Pancreas (tissue), 10 donors: ENCODE measurements at regions not wholly inside any gene's neighbourhood (a gene's known extent, or its start where the extent isn't known, plus 50 kb on each side); places are given as distances from the start of the nearest gene placed in this dataset.

Source experiments
- ATAC-seq, 4 donors: fragments of 200-7000 bp; cut with Tn5 transposase; one replicate each; pipeline versions ENCODE4 v1.8.0 to v1.9.1; 2020; ENCODE audit warnings: mild to moderate bottlenecking in 4 of 4, moderate library complexity in 4 of 4
- DNase-seq, 6 donors: peaks; one replicate each; pipeline ENCODE4 v3.0.0-alpha.2; 2020
- FAIRE-seq: peaks from 2 replicates; lab custom pipeline; 2012; peaks lifted over from hg19 to GRCh38; lab: Jason Lieb, UNC
- H3K27ac ChIP-seq, 4 donors: fragments of 200-600 bp; sonication (generic); 1 replicate in 3 of 4; 2 replicates in 1 of 4; pipeline versions ENCODE4 v1.5.0 to v1.8.0; 2020
- H3K27me3 ChIP-seq, 4 donors: fragments of 200-600 bp; one replicate each; pipeline ENCODE4 v1.8.0; 2021
- H3K36me3 ChIP-seq, 3 donors: fragments of 200-600 bp; sonication (generic) in 1 of 3; one replicate each; pipeline versions ENCODE4 v1.5.0 to v1.8.0; 2020 to 2021
- H3K4me1 ChIP-seq, 3 donors: fragments of 200-600 bp; one replicate each; pipeline ENCODE4 v1.8.0; 2021
- H3K4me3 ChIP-seq, 4 donors: fragments of 200-600 bp; sonication (generic) in 2 of 4; one replicate each; pipeline versions ENCODE4 v1.5.0 to v1.8.0; 2020 to 2021
- H3K9me3 ChIP-seq, 4 donors: fragments of 200-600 bp; one replicate each; pipeline ENCODE4 v1.8.0; 2021
- CTCF ChIP-seq, 4 donors: fragments of 200-600 bp; sonication (generic) in 3 of 4; IDR thresholded peaks; one replicate each; pipeline versions ENCODE4 v1.5.0 to v1.8.0; 2021; ENCODE audit warnings: antibody characterized with exemption in 4 of 4
- WGBS, 2 donors: extraction: QIAGEN DNeasy Blood & Tissue Kit; methylation state at CpG; one replicate each; pipeline ENCODE4 v1.1.7; 2013; 5-methylcytosine and 5-hydroxymethylcytosine counted together
- intact Hi-C, 3 donors: fragments of 100-400 bp; cut with DNase I; formaldehyde crosslinking; loops; one replicate each; pipeline versions ENCODE4 v1.11.1 to v1.14.2; 2022
- donor health status: healthy with polysubstance abuse.
- donor health status: DM: no; HTN: no; CAD: no; lungs with moderate emphysema.
- donor health status: DM: no; HTN: no; CAD: no.
- donor health status: control.
- donor health status: control.
- donor health status: Bipolar disorder and iron deficiency.
- donor health status: DM: yes; HTN: yes; CAD: no.
- donor health status: DM: no; HTN: no; CAD: no.
- donor health status: DM: no; HTN: no; CAD: no.
- donor health status: DM: yes; HTN: yes; CAD: no.

- intact Hi-C loops: no loop called here
- Histone ChIP-seq H3K4me3 (no peak overlapping the region), H3K36me3 (no peaks in the 10 kb centered on the region), H3K4me1 (no peaks in the 10 kb centered on the region), H3K27ac (no peak overlapping the region), H3K9me3 (no peaks in the 10 kb centered on the region), H3K27me3 (no peaks in the 10 kb centered on the region)
- TF ChIP-seq CTCF (IDR thresholded peaks at IDR 0.05): no peak
- ATAC-seq (no peak), FAIRE-seq (no peak), DNase-seq (no peak)
- WGBS, 2 donors: 35 to 45% methylated on average over 2 of the region's 2 CpGs
These were observed 292.4 kb upstream of the TSHZ3 start for GRCh38 chr19:31641591-31641990.

GRCh38 chr19:31648347-31648746, 299.1 kb upstream of the TSHZ3 start:
- no peak for FAIRE-seq
- intact Hi-C loops: no loop called here
- 61 to 66% methylated on average over 9 of the region's 9 CpGs for WGBS, 2 donors
- Histone ChIP-seq H3K27me3 (no peaks in the 10 kb centered on the region), H3K4me3 (no peak overlapping the region), H3K36me3 (no peaks in the 10 kb centered on the region), H3K9me3 (no peaks in the 10 kb centered on the region), H3K27ac (no peak overlapping the region), H3K4me1 (no peaks in the 10 kb centered on the region)
- no peak for TF ChIP-seq CTCF (IDR thresholded peaks at IDR 0.05)
- ATAC-seq: no peak
- no peak for DNase-seq

DNA sequence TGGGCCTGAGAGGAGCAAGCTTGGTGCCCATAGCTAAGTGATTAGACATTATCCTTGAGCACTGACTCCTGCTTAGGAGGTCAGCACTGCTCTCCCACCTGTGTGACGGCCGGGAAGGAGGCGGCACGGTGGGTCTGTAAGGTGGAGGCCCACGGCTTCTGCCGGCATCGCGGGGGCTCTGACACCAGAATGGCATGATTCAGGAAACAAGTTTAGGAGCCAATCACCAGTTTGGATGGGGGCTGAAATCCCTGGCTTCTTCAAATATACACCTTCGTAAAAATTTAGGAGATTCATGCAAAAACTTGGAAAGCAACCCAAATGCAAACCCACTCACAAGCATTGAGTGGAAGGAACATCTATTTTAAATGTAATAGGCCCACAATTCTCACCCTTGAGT, 307.3 kb upstream of the TSHZ3 start:
- no peaks in the 10 kb centered on the region for H3K4me1 ChIP-seq
- H3K27ac ChIP-seq: no peak overlapping the region
- H3K27me3 ChIP-seq: no peaks in the 10 kb centered on the region
- WGBS, 2 donors: 74 to 82% methylated on average over 9 of the region's 9 CpGs
- H3K36me3 ChIP-seq: no peaks in the 10 kb centered on the region
- no peak for ATAC-seq
- H3K9me3 ChIP-seq: no peaks in the 10 kb centered on the region
- intact Hi-C loops: no loop called here
- DNase-seq: no peak
- no peak for FAIRE-seq
- H3K4me3 ChIP-seq: no peak overlapping the region
- no peak for TF ChIP-seq CTCF (IDR thresholded peaks at IDR 0.05)

DNA sequence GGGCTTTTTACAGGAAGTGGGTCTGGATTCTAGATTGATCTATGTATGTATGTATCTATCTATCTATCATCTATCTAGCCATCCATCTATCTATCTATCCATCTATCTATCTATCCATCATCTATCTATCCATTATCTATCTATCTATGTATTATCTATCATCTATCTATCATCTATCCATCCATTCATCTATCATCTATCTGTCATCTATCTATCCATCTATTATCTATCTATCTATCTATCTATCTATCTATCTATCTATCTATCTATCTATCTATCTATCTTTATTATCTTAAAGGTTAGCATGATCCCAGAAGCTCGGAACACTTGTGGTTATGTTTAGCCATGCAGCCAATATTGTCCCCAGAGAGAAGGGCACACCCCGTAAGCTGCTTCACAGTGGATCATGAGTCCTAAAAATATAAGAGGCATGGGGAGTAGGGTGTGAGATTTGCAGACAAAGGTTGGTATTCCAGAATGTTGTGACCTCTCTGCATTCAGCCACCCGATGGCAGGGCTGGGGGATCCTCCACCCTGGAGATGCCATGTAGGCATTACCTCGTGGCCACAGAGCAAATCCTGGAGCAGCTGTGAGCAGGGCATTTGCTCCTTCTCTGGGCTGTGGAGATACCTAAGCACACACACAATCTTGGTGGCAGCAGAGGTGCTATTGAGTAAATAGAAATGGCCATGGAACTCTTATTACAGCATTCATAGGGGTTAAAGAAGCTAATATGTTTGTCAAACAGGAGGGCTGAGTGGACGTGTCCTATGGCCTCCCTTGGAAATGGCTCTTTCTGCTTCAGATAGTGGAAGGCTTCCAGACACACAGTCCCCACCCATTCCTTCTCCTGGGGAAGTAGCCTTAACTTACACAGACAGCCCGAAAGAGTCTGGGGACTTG, 310.0 kb upstream of the TSHZ3 start:
- Histone ChIP-seq H3K9me3 (no peaks in the 10 kb centered on the region), H3K27me3 (no peaks in the 10 kb centered on the region), H3K4me1 (no peaks in the 10 kb centered on the region), H3K27ac (no peak overlapping the region), H3K4me3 (no peak overlapping the region), H3K36me3 (no peaks in the 10 kb centered on the region)
- DNase-seq (no peak), ATAC-seq (no peak), FAIRE-seq (no peak)
- intact Hi-C loops: no loop called here
- WGBS, 2 donors: 47 to 56% methylated on average over 6 of the region's 6 CpGs
- no peak for TF ChIP-seq CTCF (IDR thresholded peaks at IDR 0.05)

- no peaks in the 10 kb centered on the region for H3K4me1 ChIP-seq
- FAIRE-seq (no peak), ATAC-seq (no peak), DNase-seq (no peak)
- TF ChIP-seq CTCF (IDR thresholded peaks at IDR 0.05): no peak
- intact Hi-C loops: no loop called here
- H3K9me3 ChIP-seq: no peaks in the 10 kb centered on the region
- 44 to 60% methylated on average over 4 of the region's 4 CpGs for WGBS, 2 donors
- no peak overlapping the region for H3K27ac ChIP-seq
- no peaks in the 10 kb centered on the region for H3K36me3 ChIP-seq
- H3K27me3 ChIP-seq: no peaks in the 10 kb centered on the region
- H3K4me3 ChIP-seq: no peak overlapping the region
These were observed 310.6 kb upstream of the TSHZ3 start for GRCh38 chr19:31659897-31660210.
